ENCODE measurements at regions not wholly inside any gene's neighbourhood (a gene's known extent, or its start where the extent isn't known, plus 50 kb on each side); places are given as distances from the start of the nearest gene placed in this dataset.

- Histone ChIP-seq H3K4me3 (ENCODE audit: low read depth, low read length) (no peak overlapping the region), H3K36me3 (ENCODE audit: control insufficient read depth, insufficient read depth, low read length) (no peaks in the 10 kb centered on the region), H3K9me3 (no peaks in the 10 kb centered on the region), H3K4me1 (no peaks in the 10 kb centered on the region), H3K27me3 (replicated peaks; ENCODE audit: control insufficient read depth, insufficient read depth, low read length) (no peaks in the 10 kb centered on the region)
- ChIA-PET POLR2A (no interaction called here), CTCF (no interaction called here)
- no TSS peak for BruUV-seq (replicated peaks)
- Mint-ChIP-seq H3K9me3 (ENCODE audit: unreplicated experiment) (no peaks in the 10 kb centered on the region), H3K36me3 (ENCODE audit: insufficient read depth, unreplicated experiment) (no peaks in the 10 kb centered on the region), H3K4me3 (ENCODE audit: unreplicated experiment) (no peak overlapping the region), H3K27ac (ENCODE audit: unreplicated experiment) (no peak overlapping the region), H3K27me3 (ENCODE audit: insufficient read depth, unreplicated experiment) (peaks cover 2% of the 10 kb centered on the region), H3K4me1 (ENCODE audit: low read depth, unreplicated experiment) (no peaks in the 10 kb centered on the region)
- no peak for TF ChIP-seq CTCF (IDR thresholded peaks at IDR 0.05; ENCODE audit: insufficient read depth in 1 of 2, low read depth in 1 of 2, low read length in 1 of 2, severe bottlenecking in 1 of 2, unreplicated experiment in 1 of 2)
- intact Hi-C loops (cut with micrococcal nuclease; ENCODE audit: unreplicated experiment) = no loop called here
- no peak for DNase-seq
These were observed 432.8 kb upstream of the LCORL start for GRCh38 chr4:18454349-18454748.

GRCh38 chr4:18445110-18445509 lies 423.6 kb upstream of the LCORL start:
- H3K4me3 Mint-ChIP-seq (ENCODE audit: unreplicated experiment) = no peak overlapping the region
- Histone ChIP-seq H3K9me3 (no peaks in the 10 kb centered on the region; the same call in 1 of the 2 replicates), H3K4me1 (no peaks in the 10 kb centered on the region), H3K27me3 (replicated peaks; ENCODE audit: control insufficient read depth, insufficient read depth, low read length) (no peaks in the 10 kb centered on the region), H3K36me3 (ENCODE audit: control insufficient read depth, insufficient read depth, low read length) (no peaks in the 10 kb centered on the region), H3K4me3 (ENCODE audit: low read depth, low read length) (no peak overlapping the region)
- H3K36me3 Mint-ChIP-seq (ENCODE audit: insufficient read depth, unreplicated experiment) = no peaks in the 10 kb centered on the region
- no peaks in the 10 kb centered on the region for H3K4me1 Mint-ChIP-seq (ENCODE audit: low read depth, unreplicated experiment)
- peaks cover 28% of the 10 kb centered on the region for H3K9me3 Mint-ChIP-seq (ENCODE audit: unreplicated experiment)
- ChIA-PET CTCF (no interaction called here), POLR2A (no interaction called here)
- TF ChIP-seq CTCF (IDR thresholded peaks at IDR 0.05; ENCODE audit: insufficient read depth in 1 of 2, low read depth in 1 of 2, low read length in 1 of 2, severe bottlenecking in 1 of 2, unreplicated experiment in 1 of 2) = no peak
- BruUV-seq (replicated peaks) = no TSS peak
- no peaks in the 10 kb centered on the region for H3K27me3 Mint-ChIP-seq (ENCODE audit: insufficient read depth, unreplicated experiment)
- intact Hi-C loops (cut with micrococcal nuclease; ENCODE audit: unreplicated experiment) = no loop called here
- DNase-seq = no peak
- H3K27ac Mint-ChIP-seq (ENCODE audit: unreplicated experiment) = no peak overlapping the region

DNA sequence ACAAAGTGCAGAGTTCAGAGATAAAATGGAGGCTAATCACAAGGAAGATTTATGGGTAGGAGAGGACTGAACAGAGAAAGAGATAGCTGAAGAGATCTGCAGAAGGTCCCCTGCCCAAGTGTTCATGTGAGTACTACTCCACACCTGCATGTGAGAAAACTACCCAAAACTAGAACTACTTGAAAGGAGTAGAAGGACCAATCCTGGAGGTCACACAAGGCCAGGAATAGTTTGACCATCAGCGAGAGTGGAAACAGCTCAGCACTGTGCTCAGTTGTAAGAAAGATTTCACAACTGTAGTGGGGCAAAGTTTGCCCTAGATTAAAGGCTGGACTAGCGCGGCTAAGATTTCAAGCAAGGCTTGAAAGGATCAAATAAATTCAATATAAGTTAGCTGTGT lies 422.7 kb upstream of the LCORL start:
- Mint-ChIP-seq H3K4me3 (ENCODE audit: unreplicated experiment) (no peak overlapping the region), H3K27ac (ENCODE audit: unreplicated experiment) (no peak overlapping the region), H3K27me3 (ENCODE audit: insufficient read depth, unreplicated experiment) (no peaks in the 10 kb centered on the region), H3K36me3 (ENCODE audit: insufficient read depth, unreplicated experiment) (no peaks in the 10 kb centered on the region), H3K9me3 (ENCODE audit: unreplicated experiment) (peaks cover 28% of the 10 kb centered on the region), H3K4me1 (ENCODE audit: low read depth, unreplicated experiment) (no peaks in the 10 kb centered on the region)
- TF ChIP-seq CTCF (IDR thresholded peaks at IDR 0.05; ENCODE audit: insufficient read depth in 1 of 2, low read depth in 1 of 2, low read length in 1 of 2, severe bottlenecking in 1 of 2, unreplicated experiment in 1 of 2) = no peak
- DNase-seq = no peak
- Histone ChIP-seq H3K36me3 (ENCODE audit: control insufficient read depth, insufficient read depth, low read length) (no peaks in the 10 kb centered on the region), H3K4me1 (no peaks in the 10 kb centered on the region), H3K4me3 (ENCODE audit: low read depth, low read length) (no peak overlapping the region), H3K27me3 (replicated peaks; ENCODE audit: control insufficient read depth, insufficient read depth, low read length) (no peaks in the 10 kb centered on the region), H3K9me3 (no peaks in the 10 kb centered on the region; the same call in 1 of the 2 replicates)
- no TSS peak for BruUV-seq (replicated peaks)
- ChIA-PET POLR2A (no interaction called here), CTCF (no interaction called here)
- intact Hi-C loops (cut with micrococcal nuclease; ENCODE audit: unreplicated experiment) = no loop called here

All from Caco-2 (cell line).